AG09309 (cell line): ENCODE measurements at regions not wholly inside any gene's neighbourhood (a gene's known extent, or its start where the extent isn't known, plus 50 kb on each side); places are given as distances from the start of the nearest gene placed in this dataset.

Experiments used
- DNase-seq: peaks from one replicate; pipeline ENCODE4 v3.0.0-alpha.2; 2010; ENCODE audit warnings: low read depth
- H3K4me3 ChIP-seq: 2 replicates; pipeline ENCODE4 v1.5.1; 2011; ENCODE audit warnings: mild to moderate bottlenecking, low read depth, low read length, moderate library complexity; ENCODE audit not compliant: control insufficient read depth
- CTCF ChIP-seq: IDR thresholded peaks from 2 replicates; pipeline ENCODE4 v1.5.1; 2011; ENCODE audit warnings: mild to moderate bottlenecking, low read depth, low read length, inconsistent platforms; ENCODE audit not compliant: insufficient read depth, control insufficient read depth; ENCODE audit errors: missing control alignments

DNA sequence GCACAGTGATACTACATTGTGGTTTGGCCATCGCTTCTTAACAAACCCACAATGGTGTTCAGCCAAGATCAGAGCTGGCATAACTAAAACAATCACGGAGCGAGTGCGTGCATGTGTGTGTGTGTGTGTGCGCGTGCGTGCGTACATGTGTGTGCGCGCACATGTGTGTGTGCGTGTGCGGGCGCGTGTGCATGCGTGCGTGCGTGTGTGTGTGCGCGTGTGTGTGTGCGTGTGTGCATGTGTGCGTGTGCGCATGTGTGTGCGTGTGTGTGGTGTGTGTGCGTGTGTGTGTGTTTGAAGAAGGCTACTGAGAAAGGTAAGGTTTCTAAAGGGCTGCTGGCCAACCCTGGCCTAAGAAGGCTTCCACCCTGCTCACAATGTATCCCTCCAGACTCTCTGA, 582.4 kb downstream of the CMPK2 start:
- no peak overlapping the region for H3K4me3 ChIP-seq
- DNase-seq: no peak
- no peak for TF ChIP-seq CTCF

DNA sequence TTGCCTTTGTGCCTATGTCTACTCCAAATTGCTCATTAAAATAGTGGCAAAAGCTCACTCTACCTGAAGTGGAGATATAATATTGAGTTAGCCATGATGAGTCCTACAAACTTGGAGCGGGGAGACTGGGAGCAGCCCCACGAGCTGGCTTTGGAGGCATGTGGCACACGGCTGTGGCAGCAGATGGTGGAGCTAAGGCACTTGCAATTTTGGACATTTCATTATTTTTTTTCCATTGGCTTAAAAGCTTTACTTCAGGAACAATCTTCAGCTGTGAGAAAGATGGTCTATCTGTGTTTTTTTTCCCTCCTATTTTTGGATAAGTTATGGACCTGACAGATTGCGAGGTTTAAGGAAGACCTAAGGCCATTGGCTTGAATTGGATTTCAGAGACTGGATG, 578.3 kb downstream of the CMPK2 start:
- H3K4me3 ChIP-seq: no peak overlapping the region
- no peak for TF ChIP-seq CTCF
- DNase-seq: no peak

DNA sequence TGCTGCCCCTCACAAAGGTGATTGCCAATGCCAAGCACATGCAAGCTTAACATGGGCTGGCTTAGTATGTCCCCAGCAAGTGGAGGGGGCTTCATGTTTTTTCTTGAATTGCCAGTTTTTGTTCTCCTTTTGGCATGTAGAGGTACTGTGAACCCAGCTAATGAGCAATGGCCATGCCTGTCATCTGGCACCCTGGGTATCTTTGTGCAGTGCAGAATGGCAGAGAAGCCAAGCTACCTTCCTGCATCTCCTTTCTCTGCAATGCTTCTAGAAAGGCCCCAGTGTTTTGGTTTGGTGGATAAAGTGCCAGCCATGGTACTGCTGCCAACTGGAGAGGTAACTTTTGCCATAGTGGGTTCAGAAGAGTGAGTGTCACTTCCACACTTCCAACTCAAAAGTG, 576.9 kb downstream of the CMPK2 start:
- H3K4me3 ChIP-seq: no peak overlapping the region
- TF ChIP-seq CTCF: no peak
- no peak for DNase-seq

- no peak for TF ChIP-seq CTCF
- H3K4me3 ChIP-seq: no peak overlapping the region
- no peak for DNase-seq
Observed at GRCh38 chr2:6290217-6291015, 575.3 kb downstream of the CMPK2 start.

GRCh38 chr2:6294791-6295190, 570.9 kb downstream of the CMPK2 start:
- no peak for TF ChIP-seq CTCF
- DNase-seq: no peak
- no peak overlapping the region for H3K4me3 ChIP-seq

DNA sequence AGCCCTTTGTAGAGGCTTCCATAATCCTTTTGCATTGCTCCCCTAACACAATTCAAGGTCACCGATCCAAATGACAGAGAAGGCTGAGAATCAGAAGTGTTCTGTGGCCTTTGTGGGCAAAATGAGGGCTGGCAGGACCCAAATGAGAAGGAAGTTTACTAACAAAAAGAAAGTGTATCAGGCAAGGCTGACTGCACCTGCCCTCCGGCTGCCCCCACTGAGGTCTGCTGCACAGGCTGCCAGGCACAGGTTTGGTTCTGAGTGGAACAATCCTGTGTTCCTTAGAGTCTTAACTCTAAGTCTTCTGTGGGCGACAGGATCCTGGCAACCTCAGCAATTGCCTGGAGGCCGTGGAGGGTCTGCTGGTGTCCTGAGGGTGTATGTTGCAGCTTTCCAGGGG, 568.5 kb downstream of the CMPK2 start:
- no peak for TF ChIP-seq CTCF
- DNase-seq: no peak
- no peak overlapping the region for H3K4me3 ChIP-seq
